D721Med (cell line): ENCODE measurements at regions not wholly inside any gene's neighbourhood (a gene's known extent, or its start where the extent isn't known, plus 50 kb on each side); places are given as distances from the start of the nearest gene placed in this dataset.

Experiments
- DNase-seq: peaks from one replicate; pipeline ENCODE4 v3.0.0; 2011; ENCODE audit warnings: low spot score; ENCODE audit not compliant: insufficient read length
- FAIRE-seq: peaks from 2 replicates; lab custom pipeline; 2011; peaks lifted over from hg19 to GRCh38; lab: Jason Lieb, UNC
- CTCF ChIP-seq: IDR thresholded peaks from 2 replicates; pipeline ENCODE4 v1.5.1; 2012; ENCODE audit warnings: mild to moderate bottlenecking, control low read depth; ENCODE audit not compliant: insufficient read depth; ENCODE audit errors: missing control alignments

GRCh38 chr20:22459754-22460153, 124.6 kb downstream of the FOXA2 start:
- DNase-seq: no peak
- FAIRE-seq: no peak
- TF ChIP-seq CTCF: no peak

GRCh38 chr20:22456109-22456508, 128.3 kb downstream of the FOXA2 start:
- FAIRE-seq (no peak), DNase-seq (no peak)
- no peak for TF ChIP-seq CTCF

GRCh38 chr20:22455259-22455658, 129.1 kb downstream of the FOXA2 start:
- FAIRE-seq: no peak
- DNase-seq: no peak
- TF ChIP-seq CTCF: no peak

GRCh38 chr20:22453244-22454080, 130.9 kb downstream of the FOXA2 start:
- no peak for FAIRE-seq
- DNase-seq: no peak
- TF ChIP-seq CTCF: peak; percentile 43

- FAIRE-seq (no peak), DNase-seq (no peak)
- no peak for TF ChIP-seq CTCF
Measured at GRCh38 chr20:22452442-22453011, 131.8 kb downstream of the FOXA2 start.

GRCh38 chr20:22450537-22450936, 133.8 kb downstream of the FOXA2 start:
- FAIRE-seq (no peak), DNase-seq (no peak)
- TF ChIP-seq CTCF: no peak
